Choroid plexus epithelial cell (primary cell): ENCODE measurements at regions not wholly inside any gene's neighbourhood (a gene's known extent, or its start where the extent isn't known, plus 50 kb on each side); places are given as distances from the start of the nearest gene placed in this dataset.

Source experiments
- DNase-seq: peaks from one replicate; pipeline ENCODE4 v3.0.0-alpha.2; 2010; ENCODE audit warnings: low read depth
- H3K4me3 ChIP-seq: 2 replicates; pipeline ENCODE4 v1.5.1; 2011; ENCODE audit warnings: low read depth, mild to moderate bottlenecking, control low read depth, low read length, moderate library complexity
- TF ChIP-seq, protein P1 (sequence below): conservative IDR thresholded peaks from 2 replicates; pipeline ENCODE4 v1.5.1; 2011; ENCODE audit warnings: low read depth, mild to moderate bottlenecking, control low read depth, inconsistent platforms, low read length, moderate library complexity

DNA sequence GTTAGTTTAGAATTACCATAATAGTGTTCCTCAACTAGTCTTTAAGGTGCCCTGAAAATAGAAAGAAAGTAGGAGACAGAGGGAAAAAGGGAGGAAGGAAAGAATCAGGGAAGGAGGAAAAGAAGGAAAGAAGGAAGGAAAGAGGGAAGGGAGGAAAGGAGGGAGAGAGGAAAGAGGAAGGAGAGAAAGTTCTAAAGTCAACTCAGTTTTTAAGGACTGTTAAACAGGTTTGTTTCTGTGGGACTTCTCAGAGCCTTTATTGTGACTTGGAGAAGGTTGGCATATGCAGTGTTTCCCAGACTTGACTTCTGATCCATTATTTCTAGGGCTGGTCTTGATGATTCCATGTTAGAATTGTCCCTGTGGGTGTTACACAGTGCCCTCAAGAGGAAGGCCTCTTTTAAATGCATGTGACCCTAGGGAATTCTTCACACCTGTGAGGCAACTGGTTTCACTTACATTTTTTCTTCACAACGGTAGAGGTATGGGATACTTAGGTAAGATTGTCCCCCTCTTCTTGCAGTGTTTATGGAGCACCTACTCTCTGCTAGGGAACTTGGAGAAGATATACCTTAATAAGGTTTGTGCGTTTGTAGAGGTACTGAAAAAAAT, 132.7 kb upstream of the GMDS start:
- TF ChIP-seq, protein P1, sequence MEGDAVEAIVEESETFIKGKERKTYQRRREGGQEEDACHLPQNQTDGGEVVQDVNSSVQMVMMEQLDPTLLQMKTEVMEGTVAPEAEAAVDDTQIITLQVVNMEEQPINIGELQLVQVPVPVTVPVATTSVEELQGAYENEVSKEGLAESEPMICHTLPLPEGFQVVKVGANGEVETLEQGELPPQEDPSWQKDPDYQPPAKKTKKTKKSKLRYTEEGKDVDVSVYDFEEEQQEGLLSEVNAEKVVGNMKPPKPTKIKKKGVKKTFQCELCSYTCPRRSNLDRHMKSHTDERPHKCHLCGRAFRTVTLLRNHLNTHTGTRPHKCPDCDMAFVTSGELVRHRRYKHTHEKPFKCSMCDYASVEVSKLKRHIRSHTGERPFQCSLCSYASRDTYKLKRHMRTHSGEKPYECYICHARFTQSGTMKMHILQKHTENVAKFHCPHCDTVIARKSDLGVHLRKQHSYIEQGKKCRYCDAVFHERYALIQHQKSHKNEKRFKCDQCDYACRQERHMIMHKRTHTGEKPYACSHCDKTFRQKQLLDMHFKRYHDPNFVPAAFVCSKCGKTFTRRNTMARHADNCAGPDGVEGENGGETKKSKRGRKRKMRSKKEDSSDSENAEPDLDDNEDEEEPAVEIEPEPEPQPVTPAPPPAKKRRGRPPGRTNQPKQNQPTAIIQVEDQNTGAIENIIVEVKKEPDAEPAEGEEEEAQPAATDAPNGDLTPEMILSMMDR: no peak
- no peak for DNase-seq
- no peak overlapping the region for H3K4me3 ChIP-seq

DNA sequence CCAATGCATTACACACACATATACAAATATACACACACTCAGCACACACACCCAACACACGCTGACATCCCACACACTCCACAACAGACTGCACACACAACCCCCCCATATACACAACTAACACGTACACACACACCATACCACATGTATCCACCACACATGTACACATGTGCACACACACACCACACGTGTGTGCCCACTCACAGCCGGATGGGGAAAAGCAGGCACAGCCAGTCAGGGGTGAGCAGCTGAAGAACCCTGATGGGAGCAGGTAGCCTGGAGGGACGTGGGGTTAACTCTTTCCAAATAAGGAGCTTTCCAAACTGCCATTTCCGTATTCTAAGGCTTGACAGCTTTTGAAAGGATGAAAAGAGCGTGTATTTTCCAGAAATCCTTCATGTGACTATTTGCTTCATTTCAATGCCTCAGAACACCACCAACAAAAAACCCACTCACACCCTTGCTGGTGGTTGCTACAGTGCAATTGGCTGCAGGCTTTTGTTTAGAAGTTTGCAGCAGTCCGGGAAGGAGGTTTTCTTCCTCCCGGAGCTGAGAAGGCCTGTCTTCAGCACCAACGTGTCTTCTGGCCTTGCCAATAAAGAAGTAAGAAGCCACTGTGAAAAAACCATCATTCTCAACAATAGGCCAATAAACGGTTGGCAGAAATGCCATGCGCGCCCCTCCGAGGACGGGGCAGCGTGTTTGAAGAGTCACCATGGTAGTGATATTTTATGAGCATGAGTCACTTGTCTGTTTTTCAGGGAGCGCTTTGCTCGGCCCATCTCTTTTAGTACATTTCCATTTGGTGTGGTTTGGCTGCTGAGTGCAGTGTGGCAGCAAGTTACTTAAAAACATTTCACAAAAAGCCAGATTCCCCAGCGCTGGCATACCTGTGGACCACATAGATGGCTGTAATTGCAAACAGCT, 131.3 kb upstream of the GMDS start:
- H3K4me3 ChIP-seq: no peak overlapping the region
- TF ChIP-seq, protein P1: no peak
- DNase-seq: no peak

DNA sequence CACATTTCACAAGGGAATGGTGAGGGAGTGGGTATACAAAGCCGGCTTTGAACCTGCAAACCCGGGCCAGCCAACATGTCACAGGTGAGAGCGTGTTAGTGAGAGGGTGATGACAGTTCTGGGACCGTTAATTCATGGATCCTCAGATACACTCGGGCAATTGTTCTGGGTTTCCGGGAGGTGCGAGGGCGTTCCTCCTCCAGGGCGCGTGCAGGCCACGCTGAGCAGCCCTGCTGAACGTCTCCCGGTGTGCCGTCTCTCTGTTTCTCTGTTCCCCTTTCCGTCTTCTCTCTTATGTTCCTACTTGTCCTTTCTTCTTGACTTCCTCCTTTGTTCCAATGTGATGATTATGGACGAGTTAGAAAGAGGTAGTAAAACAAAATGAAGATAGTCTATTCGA, 130.0 kb upstream of the GMDS start:
- H3K4me3 ChIP-seq: no peak overlapping the region
- no peak for DNase-seq
- TF ChIP-seq, protein P1: no peak

DNA sequence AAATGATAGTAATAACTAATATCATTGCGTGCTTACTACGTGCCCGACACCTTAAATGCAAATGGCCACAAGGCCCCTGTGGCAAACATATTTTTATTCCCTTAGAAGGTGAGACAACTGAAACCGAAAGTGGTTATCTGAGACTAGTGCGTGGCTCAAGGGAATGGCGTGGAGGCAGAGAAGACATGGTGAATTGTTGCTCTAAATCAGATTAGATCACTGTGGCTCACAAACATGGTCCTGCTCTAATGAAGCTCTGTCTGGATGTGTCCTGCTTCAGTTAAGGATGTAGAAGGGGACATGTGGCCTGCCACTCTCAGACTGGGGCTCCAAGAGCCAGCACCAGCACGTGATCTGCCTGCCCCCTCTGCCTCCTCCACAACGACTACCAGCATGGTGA, 124.2 kb upstream of the GMDS start:
- TF ChIP-seq, protein P1: no peak
- no peak for DNase-seq
- no peak overlapping the region for H3K4me3 ChIP-seq

DNA sequence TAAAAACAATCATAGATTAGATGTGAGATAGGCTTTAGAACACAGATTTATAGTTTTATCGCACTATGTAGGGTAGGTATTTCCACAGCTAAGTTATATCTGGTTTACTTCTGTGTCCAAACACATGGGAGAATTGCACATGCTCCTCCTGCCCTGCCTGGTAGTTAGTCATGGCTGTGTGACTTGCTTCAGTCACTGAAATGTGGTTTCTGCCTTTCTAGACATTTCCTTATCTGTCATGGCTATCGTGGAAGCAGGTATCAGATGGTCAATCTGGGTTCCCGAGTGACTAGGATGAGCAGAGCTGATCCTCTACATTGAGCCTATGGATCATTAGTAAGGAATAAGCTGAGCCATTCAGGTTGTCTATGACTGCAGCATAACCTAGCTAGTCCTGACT, 117.8 kb upstream of the GMDS start:
- TF ChIP-seq, protein P1: no peak
- H3K4me3 ChIP-seq: no peak overlapping the region
- no peak for DNase-seq

DNA sequence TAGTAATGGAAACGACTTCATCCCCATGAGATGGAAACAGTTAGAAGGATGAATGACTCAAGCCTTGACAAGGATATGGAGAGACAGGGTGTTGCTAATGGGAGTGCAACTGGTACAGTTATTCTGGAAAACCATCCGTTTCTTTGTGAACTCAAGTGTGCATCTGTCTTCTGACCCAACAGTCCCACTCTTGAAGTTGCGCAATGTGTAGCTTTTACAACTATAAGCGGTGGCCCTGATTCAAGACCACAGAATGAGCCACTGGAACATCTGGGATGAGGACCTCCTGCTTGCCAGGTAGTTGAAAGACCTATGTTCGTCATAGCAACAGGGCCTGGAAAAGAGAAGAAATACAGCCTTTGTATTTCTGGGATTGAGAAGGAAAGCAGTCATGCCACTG, 115.8 kb upstream of the GMDS start:
- DNase-seq: no peak
- TF ChIP-seq, protein P1: no peak
- no peak overlapping the region for H3K4me3 ChIP-seq
